AML-193 (cell line): ENCODE measurements at regions not wholly inside any gene's neighbourhood (a gene's known extent, or its start where the extent isn't known, plus 50 kb on each side); places are given as distances from the start of the nearest gene placed in this dataset.
"Not testable (repeated sequence)": the region's sequence is repeated elsewhere in the genome, so short reads cannot be mapped to it uniquely, and the experiment has no call there.

Experiments used
- DNase-seq, 2 experiments: peaks; one replicate each; lab custom pipeline; 2025; lab: John Stamatoyannopoulos, UW

DNA sequence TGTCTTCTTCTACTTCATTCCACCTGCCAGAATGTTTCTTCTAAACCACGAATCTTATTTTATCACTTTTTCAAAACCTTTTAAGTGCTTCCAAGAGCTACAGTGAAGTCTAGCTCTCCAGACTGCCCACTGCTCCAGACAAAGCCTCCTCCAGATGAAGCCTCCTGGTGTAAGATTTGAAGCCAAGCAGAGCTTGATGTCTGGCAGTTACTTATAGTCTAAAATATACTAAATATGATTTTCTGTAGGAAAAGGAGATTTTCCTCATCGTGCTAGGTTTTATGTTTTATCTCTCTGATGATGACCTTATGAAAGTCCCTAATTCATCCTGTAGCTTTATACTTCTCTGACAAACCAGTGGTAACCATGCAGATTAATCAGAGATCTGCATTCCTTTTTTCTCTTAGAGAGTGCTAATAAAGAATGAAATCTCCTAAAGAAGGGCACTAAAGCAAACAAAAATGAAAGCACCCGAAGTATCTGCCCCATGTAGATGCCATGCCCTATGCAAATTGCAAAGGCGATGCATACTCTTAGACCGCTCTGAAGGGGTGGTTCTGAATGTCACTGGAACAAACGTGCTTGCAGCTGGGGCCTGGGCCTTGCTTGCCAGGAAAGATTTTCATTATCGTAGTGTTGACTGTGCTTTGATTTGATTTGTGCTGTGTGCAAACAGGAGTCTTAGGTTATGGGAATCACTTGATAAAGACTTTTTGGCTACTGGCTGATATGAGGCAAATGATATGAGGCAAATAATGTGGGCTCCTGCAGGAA lies 314.2 kb downstream of the PID1 start:
- DNase-seq = no peak

GRCh38 chr2:228949831-228950230 lies 321.3 kb downstream of the PID1 start:
- DNase-seq = no peak

DNA sequence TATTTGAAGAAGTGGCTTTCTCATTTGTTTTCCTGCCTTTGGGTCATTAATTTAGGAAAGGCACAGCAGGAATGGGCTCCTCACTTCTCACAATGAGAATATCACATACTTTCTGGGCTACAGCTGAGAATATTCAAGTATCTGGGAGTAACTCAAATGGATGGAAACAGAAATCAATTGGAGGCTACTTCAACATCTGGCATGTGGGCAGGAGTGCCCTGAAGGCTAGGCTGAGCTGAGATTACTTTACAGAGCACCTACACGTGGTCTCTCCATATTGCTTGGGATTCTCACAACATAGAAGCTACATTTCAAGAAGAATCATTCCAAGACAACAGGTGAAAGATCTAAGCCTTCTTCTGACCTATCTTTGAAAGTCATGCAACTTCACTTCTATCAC lies 325.4 kb downstream of the PID1 start:
- no peak for DNase-seq

- no peak for DNase-seq
Measured at GRCh38 chr2:228942856-228943255, 328.2 kb downstream of the PID1 start.

GRCh38 chr2:228938629-228939028 lies 332.5 kb downstream of the PID1 start:
- peak in 1 of 2 experiments; percentile 4 for DNase-seq

- no peak for DNase-seq
Measured at GRCh38 chr2:228927028-228928010, 343.8 kb downstream of the PID1 start.

GRCh38 chr2:228919808-228920207 lies 351.3 kb downstream of the PID1 start:
- no peak for DNase-seq

DNA sequence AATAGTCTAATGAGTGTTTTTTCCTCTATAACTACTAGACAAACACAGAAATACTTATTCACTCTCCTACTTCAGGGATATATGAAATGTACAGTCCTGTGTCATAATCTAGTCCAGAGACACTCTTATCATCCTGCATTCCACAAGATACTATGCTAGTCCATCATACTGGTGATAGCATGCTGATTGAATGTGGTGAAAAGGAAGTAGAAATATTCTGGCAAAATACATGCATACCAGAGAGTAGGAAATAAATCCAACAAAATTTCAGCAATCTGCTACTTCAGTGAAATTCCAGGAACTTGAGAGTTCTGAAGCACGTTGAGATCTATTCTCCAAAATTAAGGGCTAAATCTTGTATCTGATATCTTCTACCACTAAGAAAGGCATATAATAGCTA lies 353.9 kb downstream of the PID1 start:
- DNase-seq = no peak

DNA sequence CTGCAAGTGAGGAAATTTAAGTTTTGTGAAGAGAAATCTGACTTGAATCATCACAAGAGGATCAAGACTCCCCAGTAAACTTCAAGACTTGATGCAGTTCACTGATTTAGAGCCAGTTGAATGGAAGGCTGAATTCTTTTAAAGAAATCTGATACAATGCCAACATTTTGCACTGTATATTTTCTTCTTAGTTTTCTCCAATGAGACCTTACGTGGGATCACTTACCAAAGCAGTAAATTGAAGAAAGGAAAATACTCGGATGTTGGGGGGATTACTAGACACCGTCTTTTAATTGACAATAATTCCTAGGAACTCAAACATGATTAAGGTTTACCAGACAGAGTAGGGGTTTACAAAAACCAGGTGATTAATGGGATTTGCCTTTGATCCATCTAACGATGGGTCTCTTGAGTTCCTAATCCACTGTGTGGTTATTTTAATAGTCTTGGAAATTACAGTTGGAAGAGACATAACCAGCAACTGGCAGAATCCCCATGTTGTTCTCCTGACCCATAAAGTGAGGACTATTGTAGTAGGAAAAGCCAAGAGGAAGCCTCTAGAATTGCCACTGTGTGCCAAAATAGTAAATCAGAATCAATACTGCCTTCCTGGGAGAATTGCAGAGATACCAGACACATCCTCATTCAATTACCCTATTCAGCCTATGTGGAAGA lies 354.5 kb downstream of the PID1 start:
- no peak for DNase-seq

GRCh38 chr2:228913176-228913575 lies 357.9 kb downstream of the PID1 start:
- no peak for DNase-seq

DNA sequence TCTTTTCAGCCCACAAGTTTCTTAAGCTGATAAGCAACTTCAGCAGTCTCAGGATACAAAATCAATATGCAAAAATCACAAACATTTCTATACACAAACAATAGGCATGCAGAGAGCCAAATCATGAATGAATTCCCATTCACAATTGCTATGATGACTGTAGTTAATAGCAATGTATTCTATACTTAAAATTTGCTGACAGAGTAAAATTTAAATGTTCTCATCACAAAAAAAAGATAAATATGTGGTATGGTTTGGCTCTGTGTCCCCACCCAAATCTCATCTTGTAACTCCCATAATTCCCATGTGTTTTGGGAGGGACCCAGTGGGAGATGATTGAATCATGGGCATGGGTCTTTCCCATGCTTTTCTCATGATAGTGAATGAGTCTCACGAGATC lies 360.2 kb downstream of the PID1 start:
- not testable (repeated sequence) for DNase-seq

DNA sequence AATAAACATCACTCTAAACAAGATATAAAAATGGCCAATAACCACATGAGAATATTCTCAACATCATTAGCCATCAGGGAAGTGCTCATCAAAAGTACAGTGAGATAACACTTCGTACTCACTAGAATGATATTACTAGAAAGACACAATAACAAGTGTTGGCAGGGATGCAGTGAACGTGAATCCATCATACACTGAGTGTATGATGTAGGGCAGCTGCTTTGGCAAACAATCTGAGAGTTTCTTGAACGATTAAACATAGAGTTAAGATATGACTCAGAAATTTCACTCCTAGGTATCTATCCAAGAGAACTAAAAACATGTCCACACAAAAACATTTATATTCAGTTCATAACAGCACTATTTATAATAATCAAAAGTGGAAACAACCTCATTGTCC lies 368.9 kb downstream of the PID1 start:
- no peak for DNase-seq

DNA sequence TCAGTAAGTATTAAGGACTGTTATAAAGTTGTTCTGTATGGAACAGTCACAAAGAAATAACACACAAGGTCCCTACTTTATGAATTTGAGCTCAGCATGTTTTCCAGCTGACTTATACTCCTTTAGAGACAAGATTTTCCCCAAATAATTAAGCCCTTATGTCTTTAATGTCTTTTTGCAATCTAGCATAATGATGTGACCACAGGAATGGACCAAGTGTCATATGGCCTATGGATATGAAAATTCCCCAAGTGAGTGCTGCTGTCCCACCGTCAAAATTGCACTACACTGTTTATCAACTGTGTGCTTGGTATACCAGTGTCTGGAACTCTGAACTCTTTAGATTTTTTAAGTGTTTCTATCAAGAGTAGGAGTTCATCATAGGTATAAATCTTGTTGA lies 369.6 kb downstream of the PID1 start:
- no peak for DNase-seq

DNA sequence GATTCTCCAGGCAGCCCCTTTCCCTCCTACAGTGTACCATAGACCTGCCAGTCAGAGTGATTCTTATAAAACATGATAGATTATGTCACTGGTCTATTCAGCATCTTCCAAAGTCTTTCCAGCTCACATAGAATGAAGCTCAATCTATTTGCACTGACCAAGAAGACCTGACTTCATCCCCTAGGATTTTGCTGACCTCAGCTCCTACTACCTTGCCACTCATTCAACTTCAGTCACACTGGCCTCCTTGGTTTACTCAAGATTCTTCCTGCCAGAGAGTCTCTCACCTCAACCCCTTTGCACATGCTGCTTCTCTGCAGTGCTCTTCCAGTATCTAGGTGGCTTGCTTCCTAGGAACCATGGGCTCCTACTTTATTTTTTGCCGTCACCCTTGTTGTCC lies 392.9 kb downstream of the PID1 start:
- DNase-seq = no peak

DNA sequence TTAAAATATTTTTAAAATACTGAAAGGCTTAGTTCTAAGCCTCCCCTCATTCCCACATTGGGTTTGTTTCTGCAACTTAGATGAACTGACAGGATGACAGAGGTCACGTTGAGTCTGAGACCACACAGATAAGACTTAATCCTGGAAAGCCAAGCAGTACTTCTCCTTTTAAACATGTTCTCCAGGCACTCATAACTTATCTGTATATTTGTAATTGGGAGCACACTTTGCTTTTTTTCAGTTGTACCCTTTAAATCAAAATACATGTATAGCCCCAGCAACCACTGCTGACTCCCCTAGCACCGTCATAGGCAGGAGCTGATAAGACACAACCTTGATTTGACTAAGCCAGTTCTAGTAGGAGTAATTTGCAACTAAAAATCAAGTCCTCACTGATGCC lies 394.8 kb downstream of the PID1 start:
- no peak for DNase-seq

GRCh38 chr2:228875152-228875900 lies 395.8 kb downstream of the PID1 start:
- DNase-seq = no peak

- no peak for DNase-seq
Measured at GRCh38 chr2:228871012-228871411, 400.1 kb downstream of the PID1 start.

GRCh38 chr2:228869636-228870264 lies 401.3 kb downstream of the PID1 start:
- DNase-seq = no peak

DNA sequence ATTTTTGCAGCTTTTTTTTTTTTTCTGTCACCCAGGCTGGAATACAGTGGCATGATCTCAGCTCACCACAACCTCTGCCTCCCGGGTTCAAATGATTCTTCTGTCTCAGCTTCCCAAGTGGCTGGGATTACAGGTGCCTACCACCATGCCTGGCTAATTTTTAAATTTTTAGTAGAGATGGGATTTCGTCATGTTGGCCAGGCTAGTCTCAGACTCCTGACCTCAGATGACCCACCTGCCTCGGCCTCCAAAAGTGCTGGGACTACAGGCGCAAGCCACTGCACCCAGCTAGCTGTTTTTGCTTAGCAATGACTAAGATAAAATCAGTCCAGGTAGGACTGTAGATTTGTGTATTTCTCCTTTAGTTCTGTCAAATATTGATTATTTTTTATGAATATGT lies 403.7 kb downstream of the PID1 start:
- no peak for DNase-seq

GRCh38 chr2:228866781-228867180 lies 404.3 kb downstream of the PID1 start:
- no peak for DNase-seq

DNA sequence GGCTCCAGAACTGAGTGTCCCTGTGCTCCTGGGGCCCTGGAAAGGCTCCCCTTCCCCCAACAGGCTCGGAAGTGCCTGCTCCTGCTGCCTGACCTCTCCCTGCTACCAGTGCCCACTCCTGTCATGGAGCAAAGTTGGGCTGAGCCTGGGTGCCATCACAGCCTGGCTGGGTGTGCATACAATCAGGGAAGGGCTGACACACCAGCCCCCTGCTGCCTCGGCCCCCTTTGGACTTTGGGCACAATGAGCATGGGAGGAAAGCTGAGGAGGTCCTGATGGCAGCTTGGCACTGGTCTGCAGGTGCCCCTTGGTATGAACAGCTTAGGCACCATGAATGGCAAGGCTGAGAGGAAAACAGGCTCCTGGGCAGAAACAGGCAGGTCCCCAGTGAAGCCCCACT lies 405.0 kb downstream of the PID1 start:
- DNase-seq = no peak
